T-helper 22 cell (primary cell): ENCODE measurements at regions not wholly inside any gene's neighbourhood (a gene's known extent, or its start where the extent isn't known, plus 50 kb on each side); places are given as distances from the start of the nearest gene placed in this dataset.
A peak's percentile ranks its signal among the peaks of the same experiment; 100 is the strongest.

Source experiments
- DNase-seq: peaks from one replicate; pipeline ENCODE4 v3.0.0-alpha.2; 2020; ENCODE audit warnings: low read depth

- no peak for DNase-seq
These were observed 163.3 kb upstream of the NABP1 start for GRCh38 chr2:191514613-191515012.

GRCh38 chr2:191515551-191515950 is 162.4 kb upstream of the NABP1 start:
- no peak for DNase-seq

DNA sequence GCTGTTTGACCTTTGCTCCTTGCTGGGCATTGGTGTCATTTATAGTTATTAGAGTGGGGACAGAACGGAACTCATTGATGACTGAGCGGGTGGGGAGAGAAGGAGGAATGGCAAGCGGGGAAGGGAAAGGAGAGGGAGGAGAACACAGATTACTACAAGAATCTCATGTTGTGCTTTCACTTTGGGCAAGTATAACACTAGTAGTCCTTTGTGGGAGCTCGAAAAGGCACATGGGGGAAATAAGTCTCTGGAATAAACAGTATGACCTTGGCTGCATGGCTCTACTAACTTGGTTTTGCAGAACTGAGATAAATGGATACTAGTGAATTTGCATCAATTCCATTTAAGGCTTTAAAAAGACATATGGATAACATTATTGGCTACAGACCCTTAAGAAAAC is 161.7 kb upstream of the NABP1 start:
- DNase-seq: no peak

DNA sequence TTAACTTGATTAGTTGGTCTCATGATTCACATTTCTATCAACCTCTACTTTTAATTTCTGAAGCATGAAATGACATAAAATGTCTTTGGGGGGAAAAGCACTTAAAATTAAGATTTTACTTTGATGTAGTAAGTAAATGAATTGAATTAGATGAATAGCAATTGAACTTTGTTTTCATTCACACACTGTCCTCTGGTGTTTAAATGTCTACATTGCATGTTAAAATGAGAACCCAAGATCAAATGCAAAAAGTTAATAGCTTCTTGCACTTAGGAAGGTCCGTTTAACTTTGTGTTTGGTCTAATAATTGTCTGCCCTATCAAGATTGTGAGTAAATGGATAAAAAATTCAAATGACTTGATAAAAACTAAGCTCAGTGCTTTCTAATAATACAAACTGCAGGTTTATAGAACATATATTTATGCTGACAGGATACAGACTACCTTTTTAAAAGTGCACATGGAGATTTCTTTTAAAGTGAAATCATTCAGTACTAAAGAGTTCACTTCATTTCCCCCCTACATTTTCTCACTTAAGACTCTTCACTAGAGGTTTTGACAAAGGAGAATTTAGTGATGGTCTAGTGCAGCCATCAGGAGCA is 156.2 kb upstream of the NABP1 start:
- DNase-seq: no peak

GRCh38 chr2:191522478-191523120 is 155.3 kb upstream of the NABP1 start:
- no peak for DNase-seq

DNA sequence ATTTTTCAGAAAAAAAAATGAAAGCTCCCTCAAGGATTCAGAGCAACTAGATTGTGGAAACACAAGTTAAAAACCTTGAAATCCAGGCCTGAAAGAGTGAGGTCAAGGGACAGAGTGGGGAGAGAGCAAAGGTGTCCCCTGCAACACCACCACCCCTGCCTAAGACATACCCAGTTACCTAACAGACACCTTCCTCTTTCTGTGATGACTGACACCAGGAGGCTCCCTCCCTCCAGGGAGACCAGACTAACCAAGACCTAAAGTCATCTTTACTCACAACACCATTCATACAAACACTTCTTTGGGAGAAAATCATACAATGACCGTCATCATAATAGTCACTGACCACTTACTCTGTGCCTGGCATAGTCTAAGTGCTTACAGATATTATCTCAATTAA is 151.8 kb upstream of the NABP1 start:
- DNase-seq: no peak

DNA sequence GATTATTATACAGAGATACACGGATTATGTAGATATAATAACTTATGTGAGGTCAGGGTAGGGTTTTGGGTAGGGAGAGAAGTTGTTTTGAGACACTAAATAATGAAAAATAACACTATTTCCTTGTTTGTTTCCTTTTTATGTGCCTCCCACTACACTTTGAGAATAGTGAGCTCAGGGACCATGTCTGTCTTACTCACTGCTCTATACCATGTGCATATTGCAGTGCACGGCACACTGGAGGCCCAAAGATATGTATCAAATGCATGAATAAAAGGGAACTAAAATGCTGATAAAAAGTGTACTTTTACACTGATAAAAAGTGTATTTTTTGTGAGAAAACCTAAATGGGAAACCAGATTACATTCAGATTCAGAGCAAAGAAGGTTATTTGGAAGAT is 151.4 kb upstream of the NABP1 start:
- DNase-seq: no peak

- no peak for DNase-seq
These were observed 150.9 kb upstream of the NABP1 start for GRCh38 chr2:191526953-191527556.

DNA sequence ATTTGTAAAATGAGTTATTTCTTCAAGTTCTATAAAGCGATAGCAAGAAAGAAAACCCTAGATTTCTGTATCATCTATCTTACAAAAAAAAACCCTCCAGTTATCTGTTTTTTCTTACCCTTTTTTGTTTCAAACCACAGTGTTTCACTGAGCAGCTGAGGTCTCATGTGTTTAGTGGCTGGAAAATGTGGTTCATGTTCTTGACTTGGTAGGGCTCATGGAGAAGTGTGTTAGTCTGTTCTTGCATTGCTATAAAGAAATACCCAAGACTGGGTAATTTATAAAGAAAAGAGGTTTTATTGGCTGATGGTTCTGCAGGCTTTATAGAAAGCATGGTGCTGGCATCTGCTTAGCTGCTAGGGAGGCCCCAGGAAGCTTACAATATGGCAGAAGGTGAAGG is 147.3 kb upstream of the NABP1 start:
- no peak for DNase-seq

DNA sequence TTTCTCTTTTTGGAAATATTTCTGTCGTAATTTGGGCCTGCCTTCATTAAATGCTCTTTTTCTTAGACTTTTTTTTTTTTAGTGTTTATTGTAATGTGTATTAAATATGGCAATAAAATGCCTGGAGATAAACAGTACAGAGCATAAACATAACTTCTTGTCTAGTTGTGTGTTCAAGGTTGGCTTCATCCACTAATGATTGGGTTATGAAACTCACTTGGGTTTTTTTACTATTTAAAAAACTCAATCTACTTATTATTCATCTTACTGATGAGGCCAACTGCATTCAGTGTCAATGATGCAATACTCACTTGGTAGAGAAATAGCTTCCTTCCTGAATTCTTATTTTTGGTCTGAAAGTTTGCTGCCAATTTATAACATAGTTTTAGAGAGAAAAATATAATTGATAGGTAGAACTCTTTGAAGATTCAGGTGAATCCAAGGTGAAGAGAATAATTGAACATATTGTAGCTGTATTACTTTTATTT is 144.2 kb upstream of the NABP1 start:
- DNase-seq: no peak

- DNase-seq: no peak
These were observed 140.0 kb upstream of the NABP1 start for GRCh38 chr2:191537921-191538320.

GRCh38 chr2:191538334-191538903 is 139.5 kb upstream of the NABP1 start:
- DNase-seq: no peak

DNA sequence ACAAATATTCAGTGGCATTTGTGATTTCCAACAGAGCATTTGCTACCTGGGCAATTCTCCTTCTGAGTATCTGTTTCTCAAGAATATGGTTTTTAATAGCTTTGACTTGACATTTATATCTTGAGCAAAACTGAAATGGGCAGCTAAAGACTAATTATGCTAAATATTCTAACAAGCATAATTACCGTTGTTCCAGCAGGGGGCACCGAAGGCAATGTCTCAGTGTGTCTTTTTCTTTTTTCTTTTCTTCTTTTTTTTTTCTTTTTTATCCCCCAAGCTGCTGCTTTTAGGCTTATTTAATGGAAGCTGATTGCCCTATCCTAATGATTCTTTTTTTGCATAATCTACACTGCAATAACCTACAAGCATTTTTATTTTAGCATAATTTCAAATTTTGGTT is 138.9 kb upstream of the NABP1 start:
- DNase-seq: no peak

DNA sequence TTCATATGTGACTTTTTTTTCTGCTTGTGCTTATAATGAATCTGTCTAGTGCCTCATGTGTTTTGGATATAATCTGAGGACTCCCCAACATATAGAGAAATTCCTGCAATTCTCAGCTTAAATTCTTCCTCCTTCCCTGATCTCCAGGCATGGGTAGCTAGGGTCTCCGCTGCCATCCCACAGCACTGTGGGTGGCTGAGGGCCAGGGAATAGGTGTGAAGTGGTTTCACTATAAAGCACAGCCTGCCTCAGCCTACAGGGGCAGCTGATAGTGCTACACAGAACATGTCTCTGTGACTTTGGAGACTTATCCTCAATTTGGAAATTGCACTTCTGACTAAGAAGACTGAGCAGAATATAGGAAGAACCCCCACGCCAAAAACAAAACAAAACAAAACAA is 137.3 kb upstream of the NABP1 start:
- DNase-seq: no peak

- DNase-seq: no peak
These were observed 134.2 kb upstream of the NABP1 start for GRCh38 chr2:191543708-191544107.

DNA sequence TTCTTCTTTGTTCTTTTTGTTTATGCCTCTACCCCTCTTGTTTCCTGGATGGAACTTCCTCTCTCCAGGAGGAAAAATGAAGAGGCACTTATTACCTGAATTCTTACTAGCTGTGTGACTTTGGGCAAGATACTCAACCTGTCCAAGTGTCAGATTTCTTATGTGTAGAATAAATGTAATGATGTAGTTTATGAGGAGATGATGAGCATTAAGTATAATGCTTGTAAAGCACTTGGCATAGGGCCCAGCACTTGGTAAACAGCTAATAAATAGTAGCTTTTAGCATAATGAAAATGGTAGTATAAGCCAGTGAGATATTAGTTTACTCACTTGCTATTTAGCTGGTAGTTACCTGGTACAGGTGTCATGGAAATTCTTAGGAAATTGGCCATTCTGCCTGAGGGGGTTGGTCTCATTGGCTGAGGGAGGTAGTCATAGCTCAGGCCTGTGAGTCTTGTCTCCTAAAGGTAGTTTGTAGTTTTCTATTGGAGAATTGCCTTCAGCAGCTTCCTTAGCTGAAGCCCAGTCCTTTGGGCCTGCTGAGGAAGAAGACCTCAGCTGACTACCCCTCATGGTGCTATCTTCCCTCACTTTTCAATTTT is 133.4 kb upstream of the NABP1 start:
- no peak for DNase-seq

DNA sequence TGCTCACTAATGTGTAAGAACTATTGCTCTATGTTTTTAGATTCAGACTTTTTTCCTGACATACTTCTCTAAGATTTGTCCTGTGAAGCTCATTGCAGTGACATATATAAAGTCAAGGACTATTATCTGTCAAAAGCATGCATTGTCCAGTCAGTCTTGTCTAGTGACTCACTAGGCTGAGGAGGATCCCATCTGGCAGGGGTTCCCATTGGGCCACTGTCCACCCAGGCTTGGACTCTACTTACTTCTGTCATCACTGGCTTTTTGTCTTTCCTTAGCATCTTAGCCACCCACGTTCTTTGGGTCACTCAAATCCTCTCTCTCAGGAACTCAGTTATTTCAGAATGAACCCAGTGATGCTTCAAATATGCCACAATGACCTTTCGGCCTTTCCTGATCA is 132.6 kb upstream of the NABP1 start:
- no peak for DNase-seq

DNA sequence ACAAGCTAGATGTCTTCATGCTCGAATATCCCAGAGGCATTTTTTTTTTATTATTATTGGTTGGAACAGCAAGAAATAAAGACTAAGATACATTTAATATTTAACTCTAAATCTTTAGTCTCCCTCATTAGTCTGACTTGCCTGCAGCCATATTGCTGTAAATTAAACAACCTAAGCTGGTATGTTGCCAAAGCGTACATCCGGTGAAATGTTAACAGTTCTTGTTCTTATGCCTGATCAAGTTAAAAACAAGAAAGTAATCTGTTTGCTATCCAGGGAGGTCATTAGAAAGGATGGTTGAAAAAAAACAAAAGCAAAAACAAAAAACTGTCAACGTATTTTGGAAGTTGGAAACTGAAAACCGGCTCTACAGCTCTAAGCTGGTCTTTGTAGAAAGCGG is 125.9 kb upstream of the NABP1 start:
- DNase-seq: no peak

- no peak for DNase-seq
These were observed 123.7 kb upstream of the NABP1 start for GRCh38 chr2:191554240-191554639.

DNA sequence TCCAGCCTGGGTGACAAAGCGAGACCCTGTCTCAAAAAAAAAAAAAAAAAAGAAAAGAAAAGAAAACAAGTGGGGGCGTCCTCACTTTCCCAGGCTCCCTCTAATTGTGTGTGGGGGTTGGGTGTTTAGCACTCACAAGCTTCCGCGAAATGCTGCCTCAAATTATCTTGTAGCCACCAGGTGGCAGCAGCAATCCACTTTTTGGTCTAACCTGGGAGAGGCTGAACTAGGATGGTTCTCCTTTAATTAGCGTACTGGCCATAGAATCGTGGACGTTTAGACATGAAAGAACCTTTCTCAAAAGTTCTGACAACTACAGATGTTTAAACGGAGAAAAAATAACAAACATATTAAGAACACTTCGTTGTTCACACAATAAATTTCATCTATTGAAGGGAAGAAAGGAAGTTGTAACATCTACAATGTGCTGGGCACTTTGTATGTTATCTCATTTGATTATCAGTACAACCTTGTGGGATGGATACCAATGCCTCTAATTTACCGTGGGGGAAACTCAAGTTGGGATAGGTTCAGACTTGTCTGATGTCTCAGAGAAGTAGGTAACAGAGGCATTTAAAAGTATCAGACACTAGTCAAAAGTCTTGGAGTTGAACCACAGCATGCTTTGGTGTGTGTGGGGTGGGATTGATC is 122.7 kb upstream of the NABP1 start:
- peak; percentile 42 for DNase-seq

DNA sequence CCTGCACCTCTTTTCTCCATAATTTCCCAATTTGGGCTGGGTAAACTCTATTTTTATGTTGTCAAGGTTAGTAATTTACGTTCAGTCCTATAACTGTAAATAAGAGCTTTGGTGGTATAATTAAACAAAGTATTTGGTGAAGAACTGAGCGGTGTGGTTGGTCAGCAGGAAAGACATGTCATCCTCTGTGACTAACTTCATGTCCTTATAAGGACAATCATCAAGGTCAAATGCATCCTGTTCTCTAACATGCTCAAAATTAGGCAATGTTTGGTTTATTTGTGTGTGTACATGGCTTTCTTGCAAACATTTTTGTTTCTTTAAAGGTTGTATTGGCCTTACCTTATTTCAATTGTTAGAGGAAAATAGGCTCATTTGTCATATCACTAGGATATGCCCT is 121.5 kb upstream of the NABP1 start:
- no peak for DNase-seq

DNA sequence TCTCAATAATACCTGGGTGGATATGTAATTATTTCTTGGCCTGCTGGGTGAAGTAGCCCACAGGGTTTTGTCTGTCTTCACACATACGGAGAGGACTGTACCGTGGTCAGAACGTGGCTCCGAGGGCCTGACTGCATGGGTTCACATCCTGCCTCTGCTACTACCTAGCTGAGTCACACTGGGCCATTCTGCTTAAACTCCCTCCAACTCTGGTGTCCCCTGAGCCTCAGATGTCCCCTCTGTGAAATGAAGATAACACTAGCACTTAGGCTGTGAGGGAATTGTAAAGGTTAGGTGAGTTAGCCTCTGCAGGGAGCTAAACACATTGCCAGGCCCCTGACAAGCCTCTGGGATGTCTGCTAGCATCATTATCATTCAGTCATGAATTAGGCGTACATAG is 120.1 kb upstream of the NABP1 start:
- DNase-seq: no peak
